ENCODE measurements at regions not wholly inside any gene's neighbourhood (a gene's known extent, or its start where the extent isn't known, plus 50 kb on each side); places are given as distances from the start of the nearest gene placed in this dataset.

GRCh38 chr6:40262363-40262762, 324.8 kb downstream of the LRFN2 start:
- no peak overlapping the region for H2AFZ ChIP-seq (replicated peaks; ENCODE audit: low read length, poor library complexity)
- intact Hi-C loops (cut with micrococcal nuclease) (no loop called here), dilution Hi-C loops (cut with HindIII; ENCODE audit: low sequenced_read_pairs, unreplicated experiment) (no loop called here), in situ Hi-C loops (cut with MboI; ENCODE audit: low sequenced_read_pairs) (no loop called here)
- no peak overlapping the region for H3K27ac ChIP-seq (ENCODE audit: insufficient read depth, low read length)
- no peaks in the 10 kb centered on the region for H3K4me1 ChIP-seq (ENCODE audit: control insufficient read depth, insufficient read depth, low read length)
- no peak overlapping the region for H3K9ac ChIP-seq (ENCODE audit: low read depth, low read length)
- H2BK120ac ChIP-seq (ENCODE audit: low read depth, low read length), result no peak overlapping the region
- H2BK15ac ChIP-seq (ENCODE audit: low read depth, low read length), result no peak overlapping the region
- no peak overlapping the region for H2BK5ac ChIP-seq (ENCODE audit: low read depth, low read length, poor library complexity, severe bottlenecking)
- no TSS peak for BruUV-seq (replicated peaks)
- H4K20me1 ChIP-seq (ENCODE audit: insufficient read depth, low read length), result no peaks in the 10 kb centered on the region
- no peak overlapping the region for H3K18ac ChIP-seq (ENCODE audit: low read depth, low read length)
- H3K56ac ChIP-seq (ENCODE audit: extremely low read depth, insufficient read depth, low read length), result no peak overlapping the region
- DNase-seq (no peak), ATAC-seq (ENCODE audit: low read depth) (no peak)
- no peaks in the 10 kb centered on the region for H3K36me3 ChIP-seq (ENCODE audit: control insufficient read depth, insufficient read depth, low read length)
- no peak overlapping the region for H4K5ac ChIP-seq (ENCODE audit: low read depth, low read length)
- no peak overlapping the region for H3K4ac ChIP-seq (ENCODE audit: low read depth, low read length)
- H4K8ac ChIP-seq (ENCODE audit: low read depth in 2 of 2, low read length in 2 of 2), result no peak overlapping the region
- H2AK5ac ChIP-seq (ENCODE audit: low read depth, low read length), result no peak overlapping the region
- ChIA-PET POLR2A (ENCODE audit: unreplicated experiment) (no interaction called here), CTCF (no interaction called here)
- peaks cover 2% of the 10 kb centered on the region; the same call in 1 of the 2 replicates for H3K9me3 ChIP-seq (ENCODE audit: control insufficient read depth, insufficient read depth, low read length)
- no peaks in the 10 kb centered on the region for H3K9me1 ChIP-seq (ENCODE audit: insufficient read depth, low read length)
- no peak overlapping the region for H3K14ac ChIP-seq (replicated peaks; ENCODE audit: low read depth, low read length)
- H3K27me3 ChIP-seq (ENCODE audit: control insufficient read depth, insufficient read depth, low read length), result no peaks in the 10 kb centered on the region
- H3K79me1 ChIP-seq (ENCODE audit: low read depth in 1 of 2, low read length in 2 of 2), result no peaks in the 10 kb centered on the region
- H4K91ac ChIP-seq (ENCODE audit: insufficient read depth, low read depth, low read length), result no peak overlapping the region
- TF ChIP-seq RFX5 (IDR thresholded peaks at IDR 0.05; ENCODE audit: low read depth, low read length) (no peak), POLR2A (IDR thresholded peaks at IDR 0.05; ENCODE audit: low read depth, low read length) (no peak), MAFK (IDR thresholded peaks at IDR 0.05; ENCODE audit: low read depth, low read length) (no peak), RAD21 (IDR thresholded peaks at IDR 0.05; ENCODE audit: low read length) (no peak), RCOR1 (IDR thresholded peaks at IDR 0.05; ENCODE audit: insufficient replicate concordance, low read length) (no peak), CEBPB (IDR thresholded peaks at IDR 0.05; ENCODE audit: low read depth, low read length) (no peak), MAZ (IDR thresholded peaks at IDR 0.05; ENCODE audit: borderline replicate concordance, low read depth, low read length) (no peak), ELK1 (IDR thresholded peaks at IDR 0.05; ENCODE audit: borderline replicate concordance, low read depth, low read length) (no peak), NFE2L2 (IDR thresholded peaks at IDR 0.05; ENCODE audit: low read depth, low read length) (no peak), MXI1 (IDR thresholded peaks at IDR 0.05; ENCODE audit: borderline replicate concordance, low read depth, low read length) (no peak)
- no peak overlapping the region for H3K23ac ChIP-seq (ENCODE audit: low read depth, low read length)
- H3K4me3 ChIP-seq (ENCODE audit: insufficient read depth, low read depth, low read length), result no peak overlapping the region
- no peak overlapping the region for H2AK9ac ChIP-seq (replicated peaks; ENCODE audit: low read depth, low read length, poor library complexity)
- H2BK20ac ChIP-seq (ENCODE audit: low read depth, low read length), result no peak overlapping the region
- WGBS, 2 experiments (ENCODE audit: extremely low coverage in 2 of 2, insufficient read length in 1 of 2), result no CpG with 5 or more reads among the region's 1 CpG
- H3K4me2 ChIP-seq (ENCODE audit: low read depth, low read length), result no peak overlapping the region

Data from IMR-90 (cell line).